Dermis blood vessel endothelial cell (primary cell): ENCODE measurements at regions not wholly inside any gene's neighbourhood (a gene's known extent, or its start where the extent isn't known, plus 50 kb on each side); places are given as distances from the start of the nearest gene placed in this dataset.

Experiments
- DNase-seq: peaks from one replicate; pipeline ENCODE4 v3.0.0; 2010

- no peak for DNase-seq
Observed at GRCh38 chr18:78165525-78165924, 814.1 kb upstream of the SALL3 start.

DNA sequence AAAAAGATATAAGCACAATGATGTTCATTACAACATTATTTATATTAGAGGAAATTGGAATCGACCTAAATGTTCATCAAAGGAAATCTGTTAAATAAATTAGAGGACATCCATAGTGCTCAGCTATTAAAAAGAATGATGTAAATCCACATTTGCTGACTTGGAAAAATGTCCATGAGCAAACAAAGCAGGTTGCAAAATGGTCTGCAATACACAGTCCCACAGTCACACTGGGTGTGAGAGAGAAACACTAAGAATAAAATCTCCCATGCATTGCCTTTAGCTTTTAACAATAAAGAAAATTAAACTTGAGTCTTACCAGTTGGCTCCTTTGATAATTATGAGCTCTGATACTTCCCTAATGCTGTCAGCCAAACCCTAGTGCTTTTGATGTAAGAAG lies 811.1 kb upstream of the SALL3 start:
- DNase-seq: no peak

- no peak for DNase-seq
Observed at GRCh38 chr18:78169174-78169864, 810.3 kb upstream of the SALL3 start.

DNA sequence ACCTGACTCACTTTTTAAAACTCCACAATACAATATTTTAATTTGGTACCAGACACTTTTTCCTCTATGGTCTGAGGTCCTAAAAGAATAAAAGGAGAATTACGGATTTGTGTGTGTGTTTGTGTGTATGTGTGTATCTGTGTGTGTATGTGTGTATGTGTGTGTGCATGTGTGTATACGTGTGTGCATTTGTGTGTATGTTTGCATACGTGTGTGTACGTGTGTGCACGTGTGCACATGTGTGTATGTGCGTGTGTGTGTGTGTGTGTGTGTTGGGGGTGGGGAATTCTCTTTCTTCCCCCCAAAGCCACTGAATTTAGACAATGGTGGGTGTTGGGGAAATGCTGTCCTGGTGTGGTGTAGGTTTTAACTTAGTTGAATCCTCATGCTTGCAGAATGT lies 807.7 kb upstream of the SALL3 start:
- DNase-seq: no peak

- DNase-seq: no peak
Observed at GRCh38 chr18:78174737-78175136, 804.9 kb upstream of the SALL3 start.

DNA sequence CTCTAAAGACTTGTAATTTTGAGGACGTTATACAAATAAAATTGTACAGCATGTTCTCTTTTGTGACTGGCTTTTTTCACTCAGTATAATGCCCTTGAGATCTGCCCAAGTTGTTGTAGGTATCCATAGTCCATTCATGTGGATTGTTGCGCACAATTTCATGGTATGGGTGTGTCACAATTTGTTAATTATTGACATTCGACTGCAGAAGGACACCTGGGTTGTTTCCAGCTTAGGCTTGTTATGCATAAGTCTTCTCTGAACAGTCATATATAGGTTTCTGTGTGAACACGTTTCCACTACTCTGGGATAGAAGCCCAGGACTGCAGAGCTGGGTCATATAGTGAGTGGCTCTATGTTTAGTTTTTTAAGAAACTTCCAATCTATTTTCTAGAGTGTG lies 800.8 kb upstream of the SALL3 start:
- no peak for DNase-seq

- DNase-seq: no peak
Observed at GRCh38 chr18:78180741-78181140, 798.9 kb upstream of the SALL3 start.

DNA sequence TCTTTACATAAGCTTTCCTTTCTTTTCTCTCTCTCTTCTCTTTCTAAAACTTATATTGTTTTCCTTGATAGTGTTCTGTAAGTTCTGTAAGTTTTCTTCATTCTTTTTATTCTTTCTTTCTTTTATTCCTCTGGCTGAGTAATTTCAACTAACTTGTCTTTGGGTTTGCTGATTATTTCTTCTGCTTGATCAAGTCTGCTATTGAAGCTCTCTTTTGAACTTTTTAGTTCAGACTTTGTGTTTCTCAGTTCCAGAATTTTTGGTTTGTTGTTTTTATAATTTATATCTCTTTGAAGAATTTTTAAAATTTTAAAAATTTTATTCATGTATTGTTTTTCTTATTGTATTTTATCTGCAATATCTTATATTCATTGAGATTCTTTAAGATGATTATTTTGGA lies 795.8 kb upstream of the SALL3 start:
- no peak for DNase-seq

DNA sequence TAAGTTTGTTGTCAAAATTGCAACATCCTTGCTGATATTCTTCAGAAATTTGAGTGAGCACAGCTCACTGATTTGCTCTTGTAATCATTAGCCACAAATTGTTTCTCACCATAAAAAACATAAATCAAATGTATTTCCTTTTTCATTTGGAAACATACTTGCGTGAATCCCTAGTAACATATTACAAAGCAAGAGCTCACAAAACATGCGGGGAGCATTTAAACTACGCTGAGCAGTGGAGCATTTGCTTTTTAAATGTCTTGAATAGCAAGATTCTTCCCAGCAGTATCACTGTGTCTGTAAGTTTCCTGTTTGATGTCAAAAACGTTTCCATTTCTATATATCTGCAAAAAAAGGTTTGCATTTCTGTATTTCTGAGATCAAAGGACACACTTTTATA lies 788.3 kb upstream of the SALL3 start:
- DNase-seq: no peak

DNA sequence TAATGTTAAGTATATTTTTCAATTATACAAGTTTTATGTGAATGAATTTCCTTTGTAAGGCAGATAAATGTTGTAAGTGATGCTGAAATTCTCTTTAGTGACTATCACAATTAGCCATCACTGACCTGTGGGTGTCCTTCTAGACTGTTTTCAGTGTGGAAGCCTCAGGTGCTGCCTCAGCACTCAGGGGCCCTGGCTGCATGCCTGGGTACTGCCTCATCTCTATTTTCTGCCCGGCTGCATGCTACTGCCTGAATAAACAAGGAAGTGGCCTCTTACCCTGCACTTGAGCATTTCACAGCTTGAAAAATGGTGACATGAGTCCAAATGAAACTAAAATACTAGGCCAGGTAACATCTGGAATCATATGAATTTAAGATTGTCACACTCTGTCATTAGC lies 787.6 kb upstream of the SALL3 start:
- DNase-seq: no peak

DNA sequence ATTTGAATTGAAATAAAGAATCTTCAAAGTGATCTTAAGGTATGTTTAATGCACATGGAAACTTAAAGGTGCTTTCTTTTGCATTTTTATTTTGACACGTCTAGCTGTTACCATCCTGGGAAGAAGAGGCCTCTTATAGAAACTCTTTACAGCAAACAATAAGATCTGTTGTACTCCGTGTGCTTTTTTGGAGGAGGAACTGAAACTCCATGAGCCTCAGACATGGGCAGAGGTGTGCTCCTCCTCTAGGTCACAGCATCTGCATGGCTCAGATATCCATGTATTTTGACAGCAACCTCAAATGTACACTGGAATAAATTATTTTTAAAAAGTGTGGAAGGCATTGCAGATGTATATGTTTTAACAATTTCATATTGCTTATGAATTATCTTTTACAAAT lies 783.3 kb upstream of the SALL3 start:
- DNase-seq: no peak

DNA sequence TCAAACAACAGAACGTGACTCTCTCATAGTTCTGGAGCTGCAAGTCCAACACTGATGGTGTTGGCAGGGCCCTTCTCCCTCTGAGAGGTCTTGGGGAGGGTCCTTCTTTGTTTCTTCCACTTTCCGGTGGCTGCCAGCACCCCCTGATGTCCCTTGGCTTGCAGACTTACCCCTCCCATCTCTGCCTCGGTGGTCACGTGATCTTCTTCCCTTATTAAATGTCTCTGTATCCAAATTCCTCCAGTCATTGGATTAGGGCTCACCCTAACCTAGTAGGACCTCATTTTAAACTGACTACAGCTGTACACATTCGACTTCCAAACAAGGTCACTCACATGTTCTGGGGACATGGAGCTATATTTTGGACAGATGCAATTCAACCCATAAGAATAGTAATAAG lies 780.6 kb upstream of the SALL3 start:
- no peak for DNase-seq

DNA sequence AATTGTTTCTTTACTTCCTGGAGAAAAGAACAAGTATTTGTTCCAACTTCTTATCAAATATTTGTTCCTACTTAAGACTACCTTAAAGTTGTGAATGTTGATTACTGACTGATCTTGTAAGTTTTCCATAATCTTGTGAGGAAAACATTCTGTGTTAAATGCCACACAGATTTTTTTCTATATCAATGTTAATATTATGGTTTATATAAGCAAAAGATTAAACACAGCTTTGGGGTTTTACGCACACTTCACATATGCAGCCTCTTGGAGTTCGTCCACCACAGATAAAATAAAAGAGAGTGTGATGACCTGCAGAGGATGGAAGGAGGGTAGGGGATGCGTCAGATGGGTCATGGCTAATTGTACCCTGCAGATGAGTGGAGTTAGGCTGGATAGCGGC lies 780.0 kb upstream of the SALL3 start:
- no peak for DNase-seq

GRCh38 chr18:78207942-78208341 lies 771.7 kb upstream of the SALL3 start:
- DNase-seq: no peak

GRCh38 chr18:78208461-78208860 lies 771.2 kb upstream of the SALL3 start:
- DNase-seq: no peak

DNA sequence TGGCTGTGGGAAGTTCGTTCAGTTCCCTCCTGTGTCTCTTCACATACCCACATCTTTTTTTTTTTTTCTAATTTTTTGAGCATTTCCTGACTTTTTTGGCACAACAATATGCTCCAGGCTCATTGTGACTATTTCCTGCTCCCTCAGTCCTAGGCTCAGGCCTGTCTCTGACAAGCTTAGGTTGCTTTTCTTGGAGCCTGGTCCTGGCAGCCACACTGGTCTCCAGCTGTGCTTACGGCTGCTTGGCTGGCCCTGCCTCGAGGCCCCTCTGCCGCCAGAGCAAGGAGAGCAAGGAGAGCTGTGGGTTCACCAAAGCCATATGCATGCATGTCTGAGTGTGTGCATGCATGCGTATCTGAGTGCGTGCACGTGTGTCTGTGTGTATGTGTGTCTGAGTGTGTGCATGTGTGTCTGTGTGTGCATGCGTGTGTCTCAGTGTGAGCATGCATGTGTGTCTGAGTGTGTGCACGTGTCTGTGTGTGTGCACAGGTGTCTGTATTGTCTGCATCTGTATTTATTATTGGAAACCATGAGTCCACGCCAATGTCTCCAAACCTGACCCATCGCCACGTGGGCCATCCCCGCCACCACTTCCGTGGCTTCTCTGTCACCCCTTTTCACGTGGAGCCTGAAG lies 766.1 kb upstream of the SALL3 start:
- DNase-seq: no peak

DNA sequence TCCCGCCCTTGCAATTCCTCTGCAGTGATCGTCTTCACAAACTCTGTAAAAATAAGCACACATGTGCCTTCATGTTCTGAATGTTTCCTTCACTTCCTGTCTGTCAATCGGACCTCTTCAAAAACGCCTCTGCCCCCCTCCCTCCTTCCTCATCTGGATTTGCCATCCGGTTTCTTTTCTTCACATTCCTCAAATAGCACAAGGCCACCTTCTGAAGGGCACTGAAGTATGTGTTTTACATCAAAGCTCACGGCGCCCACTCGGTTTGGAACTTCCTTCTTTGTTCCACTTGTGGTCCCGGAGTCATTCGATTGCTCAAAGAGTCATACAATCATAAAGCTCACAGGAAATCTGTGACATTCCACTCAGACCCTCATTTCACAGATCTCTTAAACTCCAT lies 758.1 kb upstream of the SALL3 start:
- DNase-seq: no peak

DNA sequence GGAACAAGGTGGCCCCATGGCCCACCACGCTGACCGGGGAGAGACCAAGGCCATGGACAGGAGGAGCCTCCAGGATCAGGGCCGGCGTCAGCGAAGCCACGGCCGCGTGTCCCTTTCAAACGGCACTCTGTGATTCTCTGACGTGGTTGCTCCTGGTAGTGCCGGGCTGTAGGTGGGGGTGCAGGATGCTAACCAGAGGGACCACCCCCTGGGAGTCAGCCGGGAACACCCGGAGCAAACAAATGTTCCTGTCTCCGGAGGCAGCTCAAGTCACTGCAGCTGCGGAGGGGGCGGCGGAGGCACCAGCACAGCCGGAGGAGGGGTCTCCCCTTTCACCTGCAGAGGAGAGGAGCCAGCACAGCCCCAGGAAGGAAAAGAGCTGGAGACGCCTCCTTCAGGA lies 750.6 kb upstream of the SALL3 start:
- DNase-seq: no peak

DNA sequence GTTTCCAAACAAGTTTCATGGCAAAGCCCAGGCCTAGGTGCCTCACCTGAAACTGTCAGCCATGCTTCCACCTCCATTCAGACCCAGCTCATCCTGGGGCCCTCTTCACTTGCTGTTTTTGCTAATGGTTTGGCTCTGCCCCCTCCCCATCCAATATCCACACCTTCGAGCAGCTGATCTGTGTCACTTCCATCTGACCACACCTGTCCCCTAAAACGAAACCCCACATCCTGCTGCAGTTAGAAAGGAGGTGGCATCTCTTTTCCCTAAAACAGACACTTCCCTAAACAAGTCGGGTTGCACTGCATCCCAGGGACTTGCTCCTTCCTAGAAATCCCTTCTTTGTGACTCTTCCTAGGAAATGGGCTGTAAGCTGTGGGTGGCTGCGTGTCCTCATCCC lies 748.7 kb upstream of the SALL3 start:
- no peak for DNase-seq

DNA sequence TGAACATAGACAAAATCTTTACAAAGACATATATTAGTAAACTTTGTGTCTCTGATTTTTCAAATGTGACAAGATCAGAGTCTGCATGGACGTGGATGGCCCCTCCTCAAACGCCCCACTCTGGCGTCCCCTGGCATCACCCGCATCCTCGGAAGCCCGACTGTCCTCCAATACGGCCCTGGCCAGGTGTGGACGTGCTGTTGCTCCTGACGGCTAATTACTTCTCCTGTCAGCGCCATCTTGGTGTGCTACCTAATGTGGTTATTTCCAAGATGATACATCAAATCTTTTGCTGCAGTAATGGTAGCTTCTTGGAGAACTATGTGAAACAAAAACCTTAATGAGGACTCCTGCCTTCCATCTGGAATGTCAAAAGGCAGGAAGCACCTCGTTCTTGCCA lies 747.4 kb upstream of the SALL3 start:
- no peak for DNase-seq

DNA sequence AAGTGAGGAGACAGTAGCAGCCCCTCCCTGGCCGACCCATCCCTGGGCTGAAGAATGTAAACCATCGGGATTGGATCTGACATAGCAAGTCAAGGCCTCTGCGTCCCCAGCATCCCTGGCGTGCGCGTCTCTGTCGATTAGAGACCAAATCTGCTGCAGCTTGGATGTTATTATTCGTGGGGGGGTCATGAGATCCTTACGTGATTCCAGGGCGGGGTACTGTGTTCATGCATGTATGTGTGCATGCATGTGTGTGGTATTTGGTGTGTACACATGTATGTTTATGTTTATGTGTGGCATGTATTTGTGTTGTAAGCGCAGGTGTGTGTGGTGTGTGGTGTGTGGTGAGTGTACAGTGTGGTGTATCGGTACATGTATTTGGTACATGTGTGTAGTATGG lies 741.8 kb upstream of the SALL3 start:
- no peak for DNase-seq

DNA sequence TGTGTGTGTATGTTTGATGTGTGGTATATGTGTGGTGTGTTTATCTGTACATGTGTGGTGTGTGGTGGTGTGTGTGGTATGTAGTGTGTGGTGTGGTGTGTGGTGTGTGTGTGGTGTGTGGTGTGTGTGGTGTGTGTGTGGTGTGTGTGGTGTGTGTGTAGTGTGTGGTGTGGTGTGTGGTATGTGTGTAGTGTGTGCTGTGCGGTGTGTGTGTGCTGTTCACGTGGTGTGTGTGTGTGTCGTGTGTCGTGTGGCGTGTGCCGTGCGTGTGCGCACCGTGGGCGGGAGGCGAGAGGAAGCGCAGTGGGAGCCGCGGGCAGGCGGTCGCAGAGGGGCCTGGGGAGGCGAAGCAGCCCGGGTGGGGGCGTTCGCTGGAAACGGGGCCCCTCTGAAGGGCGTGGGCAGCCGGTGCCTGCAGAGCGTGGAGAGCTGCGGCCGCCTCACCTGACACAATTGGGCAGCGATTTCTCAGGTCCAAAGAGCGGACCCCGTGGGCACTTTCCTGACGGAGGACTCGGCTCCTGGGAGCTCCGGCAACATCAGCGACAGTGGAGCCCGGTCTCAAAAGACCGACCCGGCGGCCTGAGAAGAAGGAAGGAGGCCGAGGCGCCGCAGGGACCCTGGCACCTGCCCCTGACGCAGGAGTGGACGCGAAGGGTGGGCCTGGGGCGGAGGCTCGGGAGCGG lies 741.1 kb upstream of the SALL3 start:
- no peak for DNase-seq

- DNase-seq: no peak
Observed at GRCh38 chr18:78239090-78239457, 740.5 kb upstream of the SALL3 start.

DNA sequence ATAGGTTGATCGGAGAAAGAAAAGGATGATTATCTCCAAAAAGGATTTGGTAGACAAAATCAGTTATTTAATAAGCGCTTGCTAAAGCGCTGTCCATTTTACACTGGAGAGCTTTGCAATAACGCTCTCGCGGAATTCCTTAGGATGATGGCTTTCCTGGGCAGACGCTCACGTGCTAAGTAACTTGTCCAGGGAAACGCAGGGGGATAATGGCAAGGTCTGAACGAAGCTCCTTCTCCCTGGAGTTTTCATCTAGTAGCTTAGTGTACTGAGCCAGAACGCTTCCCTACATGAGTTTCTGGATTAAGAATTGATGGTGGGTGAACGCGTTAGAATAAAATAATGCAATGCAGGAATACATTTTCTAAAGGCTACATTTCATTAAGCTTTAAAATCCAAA lies 739.5 kb upstream of the SALL3 start:
- no peak for DNase-seq
